ENCODE measurements at regions not wholly inside any gene's neighbourhood (a gene's known extent, or its start where the extent isn't known, plus 50 kb on each side); places are given as distances from the start of the nearest gene placed in this dataset.

DNA sequence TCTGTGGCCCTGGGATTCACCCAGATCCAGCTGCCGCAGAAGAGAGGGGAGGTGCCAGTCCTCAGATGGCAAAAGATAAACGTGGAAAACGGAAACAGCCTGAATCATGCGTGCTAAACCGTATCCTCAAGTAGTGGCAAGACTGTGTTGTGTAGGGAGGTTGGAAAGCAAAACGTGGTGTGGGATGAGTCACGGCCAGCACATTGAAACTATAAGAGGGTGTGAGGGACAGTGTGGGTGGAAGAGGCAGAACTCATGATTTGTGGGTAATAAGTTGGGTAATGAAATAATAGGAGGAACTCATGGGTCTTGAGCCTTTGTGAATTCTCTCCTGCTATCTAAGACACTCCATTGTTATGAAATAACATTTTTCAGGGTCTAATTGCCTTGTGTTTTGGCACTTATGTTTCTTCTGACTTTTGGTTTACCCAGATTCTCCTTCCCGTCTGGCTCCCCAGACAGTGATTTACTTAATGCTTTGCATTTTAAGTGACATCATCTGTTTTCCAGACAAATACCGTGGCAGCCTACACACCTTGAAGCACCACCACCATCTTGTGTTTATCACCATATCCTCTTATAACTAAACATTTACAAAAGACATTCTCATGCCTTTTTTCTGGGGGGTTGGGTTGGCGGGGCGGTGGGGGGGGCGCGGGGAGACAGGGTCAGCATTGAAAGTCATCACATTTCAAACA lies 62.3 kb upstream of the PTCSC3 start:
- no peak overlapping the region for H3K4me3 Mint-ChIP-seq
- Histone ChIP-seq H2BK12ac (ENCODE audit: insufficient read length, low read depth, low read length) (no peak overlapping the region), H3K23me2 (ENCODE audit: insufficient read length, low read depth, low read length, poor library complexity, severe bottlenecking) (no peaks in the 10 kb centered on the region), H3K79me2 (ENCODE audit: insufficient read depth, low read length) (no peaks in the 10 kb centered on the region; the same call in 1 of the 2 replicates), H3K4ac (ENCODE audit: low read depth, low read length) (no peak overlapping the region), H3K9me3 (ENCODE audit: control insufficient read depth, low read depth, low read length) (no peaks in the 10 kb centered on the region), H3K79me1 (ENCODE audit: insufficient read depth, low read depth, low read length, poor library complexity, severe bottlenecking) (no peaks in the 10 kb centered on the region), H3K4me2 (ENCODE audit: insufficient read depth, insufficient read length, low read length) (no peak overlapping the region), H2BK15ac (ENCODE audit: low read depth, low read length) (no peak overlapping the region), H2BK120ac (ENCODE audit: low read depth, low read length, poor library complexity, severe bottlenecking) (no peak overlapping the region), H3K14ac (ENCODE audit: insufficient read depth, low read length) (no peak overlapping the region), H4K5ac (ENCODE audit: insufficient read length, low read depth, low read length) (no peak overlapping the region), H3K4me1 (ENCODE audit: insufficient read depth, low read length) (no peaks in the 10 kb centered on the region; the same call in 1 of the 2 replicates), H3K27me3 (ENCODE audit: insufficient read depth, low read length) (no peaks in the 10 kb centered on the region), H2AK5ac (ENCODE audit: insufficient read length, low read length) (no peak overlapping the region), H2AFZ (ENCODE audit: low read length) (no peak overlapping the region), H3K23ac (ENCODE audit: insufficient read length, low read depth, low read length) (no peak overlapping the region), H2BK20ac (ENCODE audit: low read depth, low read length, poor library complexity, severe bottlenecking) (no peak overlapping the region), H3K18ac (ENCODE audit: insufficient read length, low read depth, low read length) (no peak overlapping the region), H3K27ac (ENCODE audit: insufficient read length, low read depth, low read length) (no peak overlapping the region), H4K91ac (ENCODE audit: insufficient read length, low read depth, low read length) (no peak overlapping the region), H3K56ac (ENCODE audit: insufficient read length, low read depth, low read length) (no peak overlapping the region), H4K20me1 (ENCODE audit: control insufficient read depth, insufficient read depth, insufficient read length) (no peaks in the 10 kb centered on the region), H3K9ac (ENCODE audit: extremely low read depth, insufficient read length, low read length) (no peak overlapping the region), H3T11ph (ENCODE audit: low read length) (no peak overlapping the region), H2BK5ac (ENCODE audit: insufficient read length, low read length) (no peak overlapping the region), H4K8ac (replicated peaks; ENCODE audit: insufficient read length, low read depth, low read length) (no peak overlapping the region)
- TF ChIP-seq, protein P1, sequence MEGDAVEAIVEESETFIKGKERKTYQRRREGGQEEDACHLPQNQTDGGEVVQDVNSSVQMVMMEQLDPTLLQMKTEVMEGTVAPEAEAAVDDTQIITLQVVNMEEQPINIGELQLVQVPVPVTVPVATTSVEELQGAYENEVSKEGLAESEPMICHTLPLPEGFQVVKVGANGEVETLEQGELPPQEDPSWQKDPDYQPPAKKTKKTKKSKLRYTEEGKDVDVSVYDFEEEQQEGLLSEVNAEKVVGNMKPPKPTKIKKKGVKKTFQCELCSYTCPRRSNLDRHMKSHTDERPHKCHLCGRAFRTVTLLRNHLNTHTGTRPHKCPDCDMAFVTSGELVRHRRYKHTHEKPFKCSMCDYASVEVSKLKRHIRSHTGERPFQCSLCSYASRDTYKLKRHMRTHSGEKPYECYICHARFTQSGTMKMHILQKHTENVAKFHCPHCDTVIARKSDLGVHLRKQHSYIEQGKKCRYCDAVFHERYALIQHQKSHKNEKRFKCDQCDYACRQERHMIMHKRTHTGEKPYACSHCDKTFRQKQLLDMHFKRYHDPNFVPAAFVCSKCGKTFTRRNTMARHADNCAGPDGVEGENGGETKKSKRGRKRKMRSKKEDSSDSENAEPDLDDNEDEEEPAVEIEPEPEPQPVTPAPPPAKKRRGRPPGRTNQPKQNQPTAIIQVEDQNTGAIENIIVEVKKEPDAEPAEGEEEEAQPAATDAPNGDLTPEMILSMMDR (conservative IDR thresholded peaks at IDR 0.05), result no peak
- peaks cover 29 to 37% of the 10 kb centered on the region in 2 experiments for H3K4me1 Mint-ChIP-seq
- no CpG with 5 or more reads among the region's 13 CpGs for WGBS (ENCODE audit: extremely low coverage, insufficient read length, low lambda C conversion rate)
- H3K9me3 Mint-ChIP-seq, result no peaks in the 10 kb centered on the region
- no peak for DNase-seq
- no peaks in the 10 kb centered on the region; a peak in 1 of 7 replicates for H3K36me3 Mint-ChIP-seq (ENCODE audit: insufficient read depth in 1 of 3, low read depth in 3 of 3)
- H3K27me3 Mint-ChIP-seq (ENCODE audit: low read depth), result no peaks in the 10 kb centered on the region
- H3K27ac Mint-ChIP-seq, result no peak overlapping the region; a peak in 1 of 7 replicates

All from H9 (cell line).